Suprapubic skin (tissue), 4 donors: ENCODE measurements at regions not wholly inside any gene's neighbourhood (a gene's known extent, or its start where the extent isn't known, plus 50 kb on each side); places are given as distances from the start of the nearest gene placed in this dataset.

ENCODE experiments used
- CTCF ChIP-seq, 2 donors: fragments of 200-600 bp in 1 of 2; fragments of 450-650 bp in 1 of 2; sonication (generic) in 1 of 2; IDR thresholded peaks; one replicate each; pipeline ENCODE4 v1.5.1; 2016 to 2019; ENCODE audit warnings: antibody characterized with exemption in 2 of 2, mild to moderate bottlenecking in 1 of 2, moderate library complexity in 1 of 2
- POLR2A ChIP-seq, 2 donors: fragments of 450-650 bp; IDR thresholded peaks; one replicate each; pipeline ENCODE4 v1.6.1; 2017; ENCODE audit warnings: antibody characterized with exemption in 2 of 2, mild to moderate bottlenecking in 2 of 2, moderate library complexity in 2 of 2
- POLR2AphosphoS5 ChIP-seq, 3 donors: sonication (generic); formaldehyde crosslinking; IDR thresholded peaks; one replicate each; pipeline ENCODE4 v1.6.1; 2017; ENCODE audit warnings: antibody characterized with exemption in 3 of 3

- TF ChIP-seq CTCF (IDR thresholded peaks at IDR 0.05) (no peak), POLR2A (IDR thresholded peaks at IDR 0.05) (no peak), POLR2AphosphoS5 (IDR thresholded peaks at IDR 0.05) (no peak)
Measured at GRCh38 chr9:30579810-30580209, 1804.6 kb upstream of the ACO1 start.
